ENCODE measurements at regions not wholly inside any gene's neighbourhood (a gene's known extent, or its start where the extent isn't known, plus 50 kb on each side); places are given as distances from the start of the nearest gene placed in this dataset.
A peak's percentile ranks its signal among the peaks of the same experiment; 100 is the strongest.

DNA sequence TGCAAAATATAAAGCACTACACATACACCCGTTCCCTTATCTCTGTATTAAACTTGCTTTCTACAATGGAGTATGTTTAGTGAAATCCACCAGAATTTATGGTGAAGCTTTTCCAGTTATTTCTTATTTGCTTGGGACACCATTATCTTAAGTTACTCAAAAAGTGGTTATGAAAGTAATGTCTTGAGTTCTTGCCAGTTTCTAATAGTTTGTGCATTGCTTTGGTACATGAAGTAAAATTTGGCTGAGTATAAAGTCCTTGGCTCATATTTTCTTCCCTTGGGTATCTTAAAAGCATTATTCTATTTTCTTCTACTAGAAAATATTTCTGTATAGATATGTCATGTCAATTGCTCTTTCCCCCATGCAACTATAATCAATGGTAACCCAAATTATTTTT is 85.2 kb downstream of the POLR1F start:
- Histone ChIP-seq H3K4me1 (ENCODE audit: control insufficient read depth, insufficient read depth, low read length) (no peaks in the 10 kb centered on the region), H3K27me3 (ENCODE audit: control insufficient read depth, insufficient read depth) (no peaks in the 10 kb centered on the region), H3K4me3 (ENCODE audit: low read length) (no peak overlapping the region), H3K9me3 (ENCODE audit: control insufficient read depth, low read length) (no peaks in the 10 kb centered on the region), H3K27ac (ENCODE audit: low read length) (no peak overlapping the region)
- ATAC-seq: peak in 1 of 2 donors; percentile 36
- no peak for DNase-seq
- intact Hi-C loops (cut with DNase I): no loop called here
- WGBS: 50% methylated on average over 1 of the region's 1 CpG

DNA sequence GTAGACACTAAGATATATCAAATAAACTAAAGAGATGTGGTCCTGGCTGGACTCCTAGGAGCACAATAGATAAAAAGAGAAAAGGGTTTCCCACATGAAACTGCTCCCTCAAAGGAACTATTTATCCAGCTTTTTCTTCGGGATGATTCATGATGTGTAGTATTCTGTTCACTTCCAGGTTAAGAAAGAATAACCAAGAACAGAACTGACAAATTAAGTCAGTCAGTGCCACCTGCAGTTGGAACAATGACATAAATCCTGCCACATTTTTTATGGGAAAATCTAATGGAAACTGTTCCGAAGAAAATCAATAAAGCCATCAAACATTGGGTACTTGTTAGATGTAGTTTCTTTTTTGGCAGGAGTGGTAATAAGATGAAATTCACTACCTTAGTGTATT is 87.1 kb downstream of the POLR1F start:
- Histone ChIP-seq H3K27me3 (ENCODE audit: control insufficient read depth, insufficient read depth) (no peaks in the 10 kb centered on the region), H3K9me3 (ENCODE audit: control insufficient read depth, low read length) (no peaks in the 10 kb centered on the region), H3K4me3 (ENCODE audit: low read length) (no peak overlapping the region), H3K4me1 (ENCODE audit: control insufficient read depth, insufficient read depth, low read length) (no peaks in the 10 kb centered on the region), H3K27ac (ENCODE audit: low read length) (no peak overlapping the region)
- intact Hi-C loops (cut with DNase I): no loop called here
- DNase-seq: no peak
- 71% methylated on average over 2 of the region's 2 CpGs for WGBS
- no peak for ATAC-seq

DNA sequence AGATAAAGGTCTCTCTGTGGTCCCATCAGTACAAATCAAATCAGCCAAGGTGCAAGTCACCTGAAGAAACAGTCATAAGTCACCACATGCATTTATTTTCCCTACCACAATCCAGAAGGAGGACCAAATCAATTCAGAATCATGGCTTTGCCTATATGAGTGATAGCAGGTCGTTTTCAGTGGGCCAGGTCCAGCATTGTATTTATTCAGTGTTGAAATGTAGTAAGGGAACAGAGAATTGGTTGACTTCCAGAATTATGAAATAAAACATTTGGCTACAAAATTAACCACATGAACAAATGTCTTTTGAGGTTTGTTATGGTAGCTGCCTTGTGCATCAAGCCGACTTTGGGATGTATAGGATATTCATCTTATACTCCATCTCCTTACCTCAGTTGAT is 88.4 kb downstream of the POLR1F start:
- Histone ChIP-seq H3K27me3 (ENCODE audit: control insufficient read depth, insufficient read depth) (no peaks in the 10 kb centered on the region), H3K27ac (ENCODE audit: low read length) (no peak overlapping the region), H3K4me1 (ENCODE audit: control insufficient read depth, insufficient read depth, low read length) (no peaks in the 10 kb centered on the region), H3K9me3 (ENCODE audit: control insufficient read depth, low read length) (no peaks in the 10 kb centered on the region), H3K4me3 (ENCODE audit: low read length) (no peak overlapping the region)
- intact Hi-C loops (cut with DNase I): no loop called here
- ATAC-seq (no peak), DNase-seq (peak in 1 of 3 donors; percentile 5)
- 39% methylated on average over 2 of the region's 2 CpGs for WGBS

DNA sequence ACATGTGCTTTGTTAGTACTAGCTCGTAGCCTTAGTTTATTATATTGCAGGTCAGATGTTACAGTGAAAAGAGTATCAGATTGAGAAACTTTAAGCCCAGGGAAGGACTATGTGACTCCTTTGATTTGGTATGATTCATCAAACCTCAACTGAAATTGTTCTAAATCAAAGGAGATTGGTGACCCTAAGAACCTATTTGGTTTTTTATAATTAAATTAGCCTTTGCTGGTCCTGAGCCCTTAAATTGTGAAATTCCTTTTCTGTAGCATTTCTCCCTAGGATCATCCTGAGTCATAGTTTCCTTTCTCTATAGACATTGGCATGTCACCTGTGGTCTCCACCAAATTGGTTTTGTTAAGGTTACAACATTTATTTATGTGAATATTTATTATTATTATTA is 89.7 kb downstream of the POLR1F start:
- DNase-seq (no peak), ATAC-seq (no peak)
- H3K9me3 ChIP-seq (ENCODE audit: control insufficient read depth, low read length): no peaks in the 10 kb centered on the region
- H3K4me3 ChIP-seq (ENCODE audit: low read length): no peak overlapping the region
- no peaks in the 10 kb centered on the region for H3K4me1 ChIP-seq (ENCODE audit: control insufficient read depth, insufficient read depth, low read length)
- WGBS: 75% methylated on average over 1 of the region's 1 CpG
- H3K27ac ChIP-seq (ENCODE audit: low read length): no peak overlapping the region
- H3K27me3 ChIP-seq (ENCODE audit: control insufficient read depth, insufficient read depth): no peaks in the 10 kb centered on the region
- intact Hi-C loops (cut with DNase I): no loop called here

DNA sequence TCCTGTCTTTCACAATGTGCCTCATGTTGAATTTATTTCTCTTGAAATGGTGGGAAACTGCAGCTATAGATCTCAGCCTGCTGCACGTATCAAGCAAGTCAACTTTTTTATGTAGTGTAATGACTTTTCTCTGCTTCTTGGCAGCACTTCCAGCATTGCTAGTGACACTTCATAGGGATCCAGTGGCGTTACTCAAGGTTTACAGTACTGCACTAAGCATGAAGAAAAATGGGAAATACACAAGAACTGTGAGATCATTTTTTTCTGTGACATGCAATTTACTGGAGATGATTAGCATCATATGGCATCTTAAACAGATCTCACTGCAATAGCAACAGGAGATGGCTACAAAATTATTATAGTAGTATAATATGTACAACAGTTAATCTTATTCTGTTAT is 90.9 kb downstream of the POLR1F start:
- intact Hi-C loops (cut with DNase I): no loop called here
- Histone ChIP-seq H3K27ac (ENCODE audit: low read length) (no peak overlapping the region), H3K27me3 (ENCODE audit: control insufficient read depth, insufficient read depth) (no peaks in the 10 kb centered on the region), H3K9me3 (ENCODE audit: control insufficient read depth, low read length) (no peaks in the 10 kb centered on the region), H3K4me3 (ENCODE audit: low read length) (no peak overlapping the region), H3K4me1 (ENCODE audit: control insufficient read depth, insufficient read depth, low read length) (no peaks in the 10 kb centered on the region)
- 39% methylated on average over 2 of the region's 2 CpGs for WGBS
- DNase-seq (no peak), ATAC-seq (no peak)

DNA sequence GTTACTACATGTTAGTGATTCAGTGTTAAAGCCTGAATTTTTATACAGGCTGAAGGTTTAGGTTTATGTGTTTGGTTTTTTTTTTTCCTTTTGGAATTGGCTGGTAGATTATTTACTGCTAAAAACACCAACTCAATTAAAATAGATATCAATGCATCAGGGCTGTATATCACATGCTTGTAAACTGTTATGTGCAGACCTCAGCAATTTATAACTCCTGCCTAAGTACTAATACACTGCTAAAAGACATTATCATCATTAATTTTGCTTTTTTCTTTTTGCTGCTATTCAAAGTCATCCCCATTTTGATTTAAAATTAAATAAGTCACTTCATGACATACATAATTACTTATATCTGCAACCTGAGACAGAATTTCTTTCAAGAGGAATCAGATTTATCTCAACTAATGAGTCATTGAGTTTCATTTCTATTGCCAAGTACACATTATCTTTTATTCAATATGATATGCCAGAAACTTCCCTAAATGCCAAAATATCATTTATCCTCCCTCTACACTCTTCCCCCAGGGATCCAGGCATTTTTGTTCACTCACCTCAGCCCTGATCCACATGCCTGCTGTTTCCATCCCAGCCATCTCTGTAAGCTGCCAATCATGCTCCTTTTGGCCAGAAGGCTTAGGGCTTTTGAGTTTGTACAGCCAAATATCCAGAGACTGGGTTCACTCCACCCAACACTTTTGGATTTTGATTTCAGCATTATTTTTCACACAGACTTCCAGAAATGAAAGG is 98.5 kb downstream of the POLR1F start:
- H3K27me3 ChIP-seq (ENCODE audit: control insufficient read depth, insufficient read depth): no peaks in the 10 kb centered on the region
- H3K9me3 ChIP-seq (ENCODE audit: control insufficient read depth, low read length): no peaks in the 10 kb centered on the region
- ATAC-seq (peak in 1 of 2 donors; percentile 79), DNase-seq (no peak)
- no peak overlapping the region for H3K27ac ChIP-seq (ENCODE audit: low read length)
- intact Hi-C loops (cut with DNase I): no loop called here
- no peak overlapping the region for H3K4me3 ChIP-seq (ENCODE audit: low read length)
- no peaks in the 10 kb centered on the region for H3K4me1 ChIP-seq (ENCODE audit: control insufficient read depth, insufficient read depth, low read length)

DNA sequence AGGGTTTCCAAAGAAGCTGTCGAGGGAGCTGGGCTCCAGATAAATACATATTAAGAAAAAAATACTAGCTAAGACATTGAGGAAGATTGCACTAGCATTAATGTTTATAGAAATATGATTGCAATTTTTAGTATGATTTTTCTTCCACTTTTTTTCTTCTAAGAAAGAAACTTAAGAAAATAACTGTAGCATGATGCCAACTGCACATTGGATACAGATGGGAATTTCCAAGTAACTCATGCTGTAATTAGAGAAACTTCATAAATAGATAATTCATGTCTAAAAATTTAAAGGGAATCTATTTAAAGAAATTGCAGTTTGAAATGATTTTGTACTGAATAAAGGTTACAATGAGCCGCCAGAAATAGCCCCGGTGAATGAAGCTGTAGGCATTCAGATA is 119.4 kb downstream of the POLR1F start:
- no peak for DNase-seq
- Histone ChIP-seq H3K27me3 (ENCODE audit: control insufficient read depth, insufficient read depth) (no peaks in the 10 kb centered on the region), H3K4me3 (ENCODE audit: low read length) (no peak overlapping the region), H3K4me1 (ENCODE audit: control insufficient read depth, insufficient read depth, low read length) (no peaks in the 10 kb centered on the region), H3K9me3 (ENCODE audit: control insufficient read depth, low read length) (no peaks in the 10 kb centered on the region), H3K27ac (ENCODE audit: low read length) (no peak overlapping the region)
- no peak for ATAC-seq
- intact Hi-C loops (cut with DNase I): no loop called here
- WGBS: 84% methylated on average over 3 of the region's 3 CpGs

DNA sequence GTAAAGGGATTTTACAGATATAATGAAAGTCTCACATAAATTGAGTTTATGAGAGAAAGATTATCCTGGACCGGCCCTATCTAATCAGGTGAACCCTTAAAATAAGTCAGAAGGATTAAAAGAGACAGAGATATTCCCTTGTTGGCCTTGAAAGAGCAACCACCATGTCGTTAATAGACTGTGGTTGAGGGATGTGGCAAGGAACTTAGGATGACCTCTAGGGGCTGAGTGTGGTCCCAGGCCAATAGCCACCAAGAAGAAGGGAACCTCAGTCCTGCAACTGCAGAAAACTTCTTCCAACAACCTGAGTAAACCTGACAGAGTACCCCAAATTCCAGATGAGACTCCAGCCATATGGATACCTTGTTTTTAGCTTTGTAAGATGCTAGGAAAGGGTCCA is 121.5 kb downstream of the POLR1F start:
- no peak overlapping the region for H3K27ac ChIP-seq (ENCODE audit: low read length)
- WGBS: 44% methylated on average over 2 of the region's 2 CpGs
- DNase-seq (no peak), ATAC-seq (no peak)
- H3K4me3 ChIP-seq (ENCODE audit: low read length): no peak overlapping the region
- no peaks in the 10 kb centered on the region for H3K27me3 ChIP-seq (ENCODE audit: control insufficient read depth, insufficient read depth)
- no peaks in the 10 kb centered on the region for H3K4me1 ChIP-seq (ENCODE audit: control insufficient read depth, insufficient read depth, low read length)
- H3K9me3 ChIP-seq (ENCODE audit: control insufficient read depth, low read length): no peaks in the 10 kb centered on the region
- intact Hi-C loops (cut with DNase I): no loop called here

DNA sequence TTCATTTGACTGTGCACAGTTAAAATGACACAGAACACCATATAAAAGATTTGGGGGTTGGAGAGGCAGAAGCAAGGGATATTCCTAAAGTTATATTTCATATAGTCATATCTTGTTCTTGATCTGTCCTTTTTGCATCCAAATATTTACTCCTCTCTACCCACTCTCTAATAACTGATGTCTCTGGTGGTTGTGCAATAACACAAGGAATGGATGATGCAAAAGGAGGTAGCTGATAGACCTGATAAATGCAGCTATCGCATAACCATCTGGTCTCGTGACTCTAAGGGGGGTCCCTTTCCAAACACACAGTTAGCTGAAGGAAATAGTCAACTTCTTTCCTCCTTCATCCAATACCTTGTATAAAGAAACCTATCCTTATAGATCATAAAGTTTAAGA is 123.1 kb downstream of the POLR1F start:
- DNase-seq (no peak), ATAC-seq (no peak)
- intact Hi-C loops (cut with DNase I): no loop called here
- WGBS: 78% methylated on average over 2 of the region's 2 CpGs
- Histone ChIP-seq H3K27ac (ENCODE audit: low read length) (no peak overlapping the region), H3K9me3 (ENCODE audit: control insufficient read depth, low read length) (no peaks in the 10 kb centered on the region), H3K4me1 (ENCODE audit: control insufficient read depth, insufficient read depth, low read length) (no peaks in the 10 kb centered on the region), H3K4me3 (ENCODE audit: low read length) (no peak overlapping the region), H3K27me3 (ENCODE audit: control insufficient read depth, insufficient read depth) (no peaks in the 10 kb centered on the region)

DNA sequence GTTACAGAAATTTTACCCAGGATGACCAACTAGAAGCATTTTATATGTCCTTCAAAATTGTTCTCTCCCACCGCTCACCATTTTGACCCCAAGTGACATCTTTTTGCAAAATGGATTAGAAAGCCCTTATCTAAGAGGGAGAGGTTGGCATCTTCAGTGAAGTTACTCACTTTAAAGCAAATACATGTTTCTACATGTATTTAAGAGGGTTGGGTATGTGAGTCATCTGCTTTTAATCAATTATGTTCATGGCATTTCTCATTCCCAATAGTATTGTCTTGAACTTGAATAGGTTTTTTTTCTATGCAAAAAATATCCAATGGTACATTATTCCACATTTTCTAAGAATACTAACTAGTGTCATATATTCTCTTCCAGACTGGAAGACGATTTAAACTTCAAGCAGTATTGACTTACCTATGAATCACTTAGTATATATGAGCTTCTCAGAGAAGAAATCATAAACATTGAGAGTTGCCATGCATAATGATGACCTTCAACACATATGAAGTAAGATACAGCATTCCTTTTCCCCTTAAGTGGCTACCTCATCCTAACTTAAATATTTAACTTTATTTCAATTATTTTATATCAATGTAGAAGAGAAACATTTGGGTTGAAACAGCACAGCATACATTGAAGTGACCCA is 132.8 kb downstream of the POLR1F start:
- Histone ChIP-seq H3K9me3 (ENCODE audit: control insufficient read depth, low read length) (no peaks in the 10 kb centered on the region), H3K27me3 (ENCODE audit: control insufficient read depth, insufficient read depth) (no peaks in the 10 kb centered on the region), H3K4me3 (ENCODE audit: low read length) (no peak overlapping the region), H3K4me1 (ENCODE audit: control insufficient read depth, insufficient read depth, low read length) (no peaks in the 10 kb centered on the region), H3K27ac (ENCODE audit: low read length) (no peak overlapping the region)
- no peak for ATAC-seq
- intact Hi-C loops (cut with DNase I): no loop called here
- DNase-seq: no peak
- WGBS: 51% methylated on average over 2 of the region's 2 CpGs

DNA sequence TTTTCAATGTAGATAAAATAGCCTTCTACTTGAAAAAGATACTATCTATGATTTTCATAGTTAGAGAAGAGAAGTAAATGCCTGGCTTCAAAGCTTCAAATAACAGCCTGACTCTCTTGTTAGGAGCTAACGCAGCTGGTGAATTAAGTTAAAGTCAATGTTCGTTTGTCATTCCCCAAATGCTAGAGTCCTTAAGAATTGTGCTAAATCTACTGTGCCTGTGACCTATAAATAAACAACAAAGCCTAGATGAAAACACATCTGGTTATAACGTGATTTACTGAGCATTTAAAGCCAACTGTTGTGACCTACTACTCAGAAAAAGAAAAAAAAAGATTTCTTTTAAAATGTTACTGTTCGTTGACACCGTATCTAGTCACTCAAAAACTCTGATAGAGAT is 134.7 kb downstream of the POLR1F start:
- H3K9me3 ChIP-seq (ENCODE audit: control insufficient read depth, low read length): no peaks in the 10 kb centered on the region
- H3K27me3 ChIP-seq (ENCODE audit: control insufficient read depth, insufficient read depth): no peaks in the 10 kb centered on the region
- intact Hi-C loops (cut with DNase I): no loop called here
- H3K4me1 ChIP-seq (ENCODE audit: control insufficient read depth, insufficient read depth, low read length): no peaks in the 10 kb centered on the region
- WGBS: 67% methylated on average over 5 of the region's 5 CpGs
- no peak overlapping the region for H3K27ac ChIP-seq (ENCODE audit: low read length)
- ATAC-seq: no peak
- DNase-seq: no peak
- no peak overlapping the region for H3K4me3 ChIP-seq (ENCODE audit: low read length)

DNA sequence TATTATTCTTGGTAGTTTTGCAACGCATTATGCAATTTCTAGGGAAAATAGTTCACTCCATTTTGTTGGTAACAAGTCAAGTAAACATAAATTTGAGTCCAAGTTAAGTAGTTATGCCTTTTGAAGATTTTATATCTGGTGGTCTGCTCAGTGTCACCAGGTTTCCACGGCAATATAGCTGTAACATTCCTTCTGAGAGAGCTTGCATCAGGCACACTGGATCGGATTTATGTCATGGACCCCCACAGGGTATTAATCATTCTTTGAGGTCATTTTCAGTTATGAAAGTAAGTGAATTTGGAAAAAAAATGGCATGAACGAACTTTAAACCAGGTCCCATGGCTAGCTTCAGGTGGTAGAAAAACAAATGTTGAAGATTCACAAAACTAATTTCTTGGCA is 136.3 kb downstream of the POLR1F start:
- Histone ChIP-seq H3K27me3 (ENCODE audit: control insufficient read depth, insufficient read depth) (no peaks in the 10 kb centered on the region), H3K27ac (ENCODE audit: low read length) (no peak overlapping the region), H3K4me1 (ENCODE audit: control insufficient read depth, insufficient read depth, low read length) (no peaks in the 10 kb centered on the region), H3K4me3 (ENCODE audit: low read length) (no peak overlapping the region), H3K9me3 (ENCODE audit: control insufficient read depth, low read length) (no peaks in the 10 kb centered on the region)
- no peak for ATAC-seq
- 44% methylated on average over 4 of the region's 4 CpGs for WGBS
- DNase-seq: no peak
- intact Hi-C loops (cut with DNase I): no loop called here
